Breast epithelium (tissue), 4 donors: ENCODE measurements at regions not wholly inside any gene's neighbourhood (a gene's known extent, or its start where the extent isn't known, plus 50 kb on each side); places are given as distances from the start of the nearest gene placed in this dataset.

Source experiments
- DNase-seq, 2 donors: peaks; one replicate each; pipeline ENCODE4 v3.0.0-alpha.2; 2019; ENCODE audit warnings: low spot score in 2 of 2
- H3K27ac ChIP-seq, 2 donors: fragments of 200-600 bp; sonication (generic) in 1 of 2; one replicate each; pipeline ENCODE4 v1.5.1; 2016 to 2019; ENCODE audit warnings: mild to moderate bottlenecking in 1 of 2
- H3K27me3 ChIP-seq, 2 donors: fragments of 200-600 bp; sonication (generic) in 1 of 2; one replicate each; pipeline versions ENCODE4 v1.5.1 to v1.6.0; 2017 to 2019; ENCODE audit warnings: control low read depth in 1 of 2, mild to moderate bottlenecking in 1 of 2
- H3K36me3 ChIP-seq: fragments of 200-600 bp; one replicate; pipeline ENCODE4 v1.5.1; 2019
- H3K4me1 ChIP-seq, 2 donors: fragments of 200-600 bp; sonication (generic); one replicate each; pipeline ENCODE4 v1.5.1; 2016 to 2019; ENCODE audit warnings: control low read depth in 1 of 2
- H3K4me3 ChIP-seq, 3 donors: fragments of 200-600 bp; sonication (generic); 1 replicate in 2 of 3; 2 replicates in 1 of 3; pipeline ENCODE4 v1.5.1; 2016 to 2019; ENCODE audit warnings: mild to moderate bottlenecking in 3 of 3, moderate library complexity in 2 of 3
- H3K9me3 ChIP-seq, 2 donors: fragments of 200-600 bp; sonication (generic) in 1 of 2; one replicate each; pipeline ENCODE4 v1.5.1; 2016 to 2019; ENCODE audit warnings: control low read depth in 1 of 2
- CTCF ChIP-seq, 3 donors: fragments of 450-650 bp; IDR thresholded peaks; one replicate each; pipeline ENCODE4 v1.5.1; 2016 to 2017; ENCODE audit warnings: antibody characterized with exemption in 3 of 3, mild to moderate bottlenecking in 3 of 3, moderate library complexity in 3 of 3
- POLR2A ChIP-seq: fragments of 450-650 bp; IDR thresholded peaks from one replicate; pipeline ENCODE4 v1.6.1; 2016; ENCODE audit warnings: antibody characterized with exemption, mild to moderate bottlenecking, moderate library complexity
- POLR2AphosphoS5 ChIP-seq, 3 donors: sonication (generic); formaldehyde crosslinking; IDR thresholded peaks; one replicate each; pipeline ENCODE4 v1.6.1; 2017; ENCODE audit warnings: antibody characterized with exemption in 3 of 3
- intact Hi-C: fragments of 100-400 bp; cut with DNase I; formaldehyde crosslinking; loops from one replicate; pipeline ENCODE4 v1.15.1; 2023; ENCODE audit warnings: low total_unique reads

- no peak for TF ChIP-seq POLR2AphosphoS5 (IDR thresholded peaks at IDR 0.05)
- peak in 2 of 3 donors; percentile 51 to 60 for TF ChIP-seq CTCF (IDR thresholded peaks at IDR 0.05)
- H3K4me3 ChIP-seq, result peak overlapping the region in 2 of 3 donors; percentile 24 to 30
- no peaks in the 10 kb centered on the region for H3K4me1 ChIP-seq
- no peak overlapping the region for H3K27ac ChIP-seq
- intact Hi-C loops, result no loop called here
- no peaks in the 10 kb centered on the region for H3K36me3 ChIP-seq
- H3K9me3 ChIP-seq, result no peaks in the 10 kb centered on the region
- peak; percentile 32 to 57 for DNase-seq
- no peaks in the 10 kb centered on the region for H3K27me3 ChIP-seq
These were observed 487.7 kb downstream of the TYW1 start for GRCh38 chr7:67484244-67484751.

GRCh38 chr7:67486401-67486800, 489.8 kb downstream of the TYW1 start:
- H3K27me3 ChIP-seq, result no peaks in the 10 kb centered on the region
- H3K4me3 ChIP-seq, result no peak overlapping the region
- intact Hi-C loops, result no loop called here
- H3K36me3 ChIP-seq, result no peaks in the 10 kb centered on the region
- TF ChIP-seq CTCF (IDR thresholded peaks at IDR 0.05) (no peak), POLR2AphosphoS5 (IDR thresholded peaks at IDR 0.05) (no peak), POLR2A (no peak)
- H3K27ac ChIP-seq, result no peak overlapping the region
- DNase-seq, result no peak
- H3K9me3 ChIP-seq, result peaks cover under 1 to 3% of the 10 kb centered on the region in 2 donors
- no peaks in the 10 kb centered on the region for H3K4me1 ChIP-seq

- intact Hi-C loops, result no loop called here
These were observed 490.7 kb downstream of the TYW1 start for GRCh38 chr7:67487316-67487715.

GRCh38 chr7:67489881-67490280, 493.2 kb downstream of the TYW1 start:
- Histone ChIP-seq H3K27ac (no peak overlapping the region), H3K9me3 (peaks cover 6 to 9% of the 10 kb centered on the region in 2 donors), H3K4me3 (no peak overlapping the region), H3K4me1 (no peaks in the 10 kb centered on the region), H3K27me3 (no peaks in the 10 kb centered on the region), H3K36me3 (no peaks in the 10 kb centered on the region)
- no peak for DNase-seq
- TF ChIP-seq POLR2A, result no peak
- no peak for TF ChIP-seq POLR2AphosphoS5 (IDR thresholded peaks at IDR 0.05)
- no peak for TF ChIP-seq CTCF (IDR thresholded peaks at IDR 0.05)
- intact Hi-C loops, result no loop called here

More at GRCh38 chr7:67487316-67487715, 490.7 kb downstream of the TYW1 start:
- DNase-seq, result no peak
- TF ChIP-seq CTCF (IDR thresholded peaks at IDR 0.05) (no peak), POLR2A (no peak), POLR2AphosphoS5 (IDR thresholded peaks at IDR 0.05) (no peak)
- no peaks in the 10 kb centered on the region for H3K27me3 ChIP-seq
- no peaks in the 10 kb centered on the region for H3K36me3 ChIP-seq
- H3K4me3 ChIP-seq, result no peak overlapping the region
- H3K27ac ChIP-seq, result no peak overlapping the region
- peaks cover 6 to 9% of the 10 kb centered on the region in 2 donors for H3K9me3 ChIP-seq
- no peaks in the 10 kb centered on the region for H3K4me1 ChIP-seq

GRCh38 chr7:67493366-67493765, 496.7 kb downstream of the TYW1 start:
- TF ChIP-seq POLR2AphosphoS5 (IDR thresholded peaks at IDR 0.05) (no peak), POLR2A (no peak), CTCF (IDR thresholded peaks at IDR 0.05) (no peak)
- H3K4me3 ChIP-seq, result no peak overlapping the region
- H3K4me1 ChIP-seq, result no peaks in the 10 kb centered on the region
- intact Hi-C loops, result no loop called here
- H3K9me3 ChIP-seq, result peaks cover 6 to 9% of the 10 kb centered on the region in 2 donors
- H3K36me3 ChIP-seq, result no peaks in the 10 kb centered on the region
- no peak for DNase-seq
- no peaks in the 10 kb centered on the region for H3K27me3 ChIP-seq
- H3K27ac ChIP-seq, result no peak overlapping the region
